Calu3 (cell line): ENCODE measurements at regions not wholly inside any gene's neighbourhood (a gene's known extent, or its start where the extent isn't known, plus 50 kb on each side); places are given as distances from the start of the nearest gene placed in this dataset.
"Not testable (repeated sequence)": the region's sequence is repeated elsewhere in the genome, so short reads cannot be mapped to it uniquely, and the experiment has no call there.

Experiments
- BruUV-seq: library from RNA; stranded (reverse); fragments of 400-500 nt; replicated peaks from 2 replicates; lab custom pipeline; 2021; lab: Mats Ljungman, UMichigan
- CTCF ChIA-PET: fragments of 300-600 bp; sonication (Branson Sonifier 250); formaldehyde crosslinking; loops from one replicate; lab custom pipeline; 2022; ENCODE audit warnings: antibody characterized with exemption; lab: Charles Lee
- DNase-seq: peaks from one replicate; pipeline ENCODE4 v3.0.0; 2022
- H3K27ac Mint-ChIP-seq: one replicate; pipeline ENCODE4 v1.8.0; 2022; ENCODE audit warnings: mixed read lengths; ENCODE audit not compliant: unreplicated experiment
- H3K27me3 Mint-ChIP-seq: one replicate; pipeline ENCODE4 v1.8.0; 2022; ENCODE audit warnings: mixed read lengths; ENCODE audit not compliant: unreplicated experiment
- H3K36me3 Mint-ChIP-seq: one replicate; pipeline ENCODE4 v1.8.0; 2022; ENCODE audit warnings: mild to moderate bottlenecking, moderate library complexity, mixed read lengths; ENCODE audit not compliant: insufficient read depth, unreplicated experiment
- H3K4me1 Mint-ChIP-seq: one replicate; pipeline ENCODE4 v1.8.0; 2022; ENCODE audit warnings: mild to moderate bottlenecking, low read depth, mixed read lengths; ENCODE audit not compliant: unreplicated experiment
- H3K4me3 Mint-ChIP-seq: one replicate; pipeline ENCODE4 v1.8.0; 2022; ENCODE audit warnings: mild to moderate bottlenecking, low read depth, moderate library complexity, mixed read lengths; ENCODE audit not compliant: unreplicated experiment
- H3K9me3 Mint-ChIP-seq: one replicate; pipeline ENCODE4 v1.8.0; 2022; ENCODE audit warnings: low read depth, mixed read lengths; ENCODE audit not compliant: unreplicated experiment
- CTCF ChIP-seq: fragments of 200-600 bp; IDR thresholded peaks from one replicate; pipeline ENCODE4 v1.8.0; 2022; ENCODE audit warnings: antibody characterized with exemption; ENCODE audit not compliant: unreplicated experiment
- intact Hi-C: fragments of 100-400 bp; cut with micrococcal nuclease; formaldehyde crosslinking; loops from one replicate; pipeline ENCODE4 v1.10.0; 2022; ENCODE audit not compliant: unreplicated experiment

DNA sequence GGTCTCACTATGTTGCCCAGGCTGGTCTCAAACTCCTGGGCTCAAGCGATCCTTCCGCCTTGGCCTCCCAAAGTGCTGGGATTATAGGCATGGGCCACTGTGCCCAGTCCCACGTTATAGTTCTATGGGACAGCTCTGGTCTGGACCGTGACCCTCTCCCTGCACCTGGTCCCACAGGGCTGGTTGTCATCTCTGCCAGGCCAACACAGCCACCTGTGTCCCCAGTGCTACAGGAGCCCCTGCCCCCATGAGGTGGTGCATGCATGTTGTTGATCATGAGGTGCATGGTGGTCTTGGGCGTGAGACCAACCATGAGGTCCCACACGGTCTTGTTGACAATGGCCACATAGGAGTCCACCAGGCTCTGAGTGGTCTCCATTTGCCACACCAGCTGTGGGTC is 51.0 kb upstream of the UBE2Q2 start:
- DNase-seq, H3K36me3 Mint-ChIP-seq, H3K4me1 Mint-ChIP-seq, H3K27ac Mint-ChIP-seq, CTCF ChIA-PET, H3K9me3 Mint-ChIP-seq, intact Hi-C loops, BruUV-seq, H3K4me3 Mint-ChIP-seq: not testable (repeated sequence)
- peaks cover 76% of the 10 kb centered on the region for H3K27me3 Mint-ChIP-seq

GRCh38 chr15:75791337-75791713 is 51.9 kb upstream of the UBE2Q2 start:
- no peak for TF ChIP-seq CTCF
- intact Hi-C loops, result no loop called here
- peaks cover 76% of the 10 kb centered on the region for H3K27me3 Mint-ChIP-seq
- H3K4me3 Mint-ChIP-seq, result no peak overlapping the region
- DNase-seq, result no peak
- H3K9me3 Mint-ChIP-seq, result no peaks in the 10 kb centered on the region
- H3K36me3 Mint-ChIP-seq, result no peaks in the 10 kb centered on the region
- H3K27ac Mint-ChIP-seq, result no peak overlapping the region
- BruUV-seq, result no TSS peak
- CTCF ChIA-PET, result no interaction called here
- no peaks in the 10 kb centered on the region for H3K4me1 Mint-ChIP-seq

DNA sequence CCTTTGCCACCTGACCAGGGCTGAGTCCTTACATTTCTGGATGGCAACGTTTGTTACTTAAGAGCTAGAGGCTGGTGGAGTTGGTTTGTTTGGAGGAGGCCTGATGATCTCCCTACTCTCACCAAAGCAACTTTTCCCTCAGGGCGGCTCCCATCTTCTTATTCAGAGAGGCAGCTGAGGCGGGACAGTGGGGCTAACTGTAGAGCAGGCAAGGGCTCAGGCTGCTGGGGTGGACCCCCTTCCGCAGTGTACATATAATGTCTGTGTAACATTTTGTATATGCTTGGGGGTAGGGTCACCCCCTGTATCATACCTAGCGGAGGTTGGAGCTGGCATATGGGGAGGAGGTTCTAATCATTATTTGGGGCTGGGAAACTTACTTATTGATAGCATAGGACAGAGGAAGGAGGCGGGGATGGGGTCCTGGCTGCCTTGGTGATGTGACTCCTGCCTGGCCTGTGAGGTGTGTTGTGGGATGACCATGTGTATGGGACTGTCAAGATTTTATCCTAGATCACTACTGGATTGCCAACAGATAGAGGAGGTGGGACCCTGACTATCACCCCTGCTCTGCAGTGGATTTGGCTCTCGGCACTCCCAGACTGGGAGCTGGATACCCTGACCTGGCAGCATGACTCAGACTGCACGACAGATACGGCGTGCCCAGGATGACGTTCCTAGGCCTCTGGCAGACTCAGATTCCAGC is 52.5 kb upstream of the UBE2Q2 start:
- Mint-ChIP-seq H3K36me3 (no peaks in the 10 kb centered on the region), H3K27ac (no peak overlapping the region), H3K27me3 (peaks cover 80% of the 10 kb centered on the region), H3K9me3 (no peaks in the 10 kb centered on the region), H3K4me3 (no peak overlapping the region), H3K4me1 (no peaks in the 10 kb centered on the region)
- no TSS peak for BruUV-seq
- CTCF ChIA-PET, result interaction anchor here (0.6 kb wide), 1 partner anchor 20 kb away, joined by 3 read pairs; no protein-coding TSS in a partner anchor
- DNase-seq, result no peak
- intact Hi-C loops, result no loop called here
- no peak for TF ChIP-seq CTCF

DNA sequence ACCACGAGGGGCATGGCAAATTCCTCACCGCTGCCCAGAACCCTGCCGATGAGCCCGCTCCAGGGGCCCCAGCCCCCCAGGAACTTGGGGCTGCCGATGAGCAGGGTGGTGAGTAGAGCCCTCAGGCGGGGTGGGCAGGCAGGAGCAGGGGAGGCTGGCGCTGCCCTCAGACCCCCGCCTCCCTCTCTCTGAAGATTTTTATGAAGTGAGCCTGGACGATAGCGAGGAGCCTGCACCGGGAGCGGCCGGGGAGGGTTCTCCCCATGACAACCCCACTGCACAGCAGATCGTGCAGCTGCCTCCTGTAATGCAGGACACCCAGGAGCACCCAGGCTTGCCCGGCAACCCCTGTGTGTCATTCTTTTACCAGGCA is 56.7 kb upstream of the UBE2Q2 start:
- no TSS peak for BruUV-seq
- Mint-ChIP-seq H3K27me3 (peaks cover 88% of the 10 kb centered on the region), H3K9me3 (no peaks in the 10 kb centered on the region), H3K4me3 (no peak overlapping the region), H3K36me3 (no peaks in the 10 kb centered on the region), H3K4me1 (no peaks in the 10 kb centered on the region), H3K27ac (no peak overlapping the region)
- intact Hi-C loops, result no loop called here
- no peak for TF ChIP-seq CTCF
- CTCF ChIA-PET, result interaction anchor here (1.0 kb wide), 1 partner anchor 142 kb away, joined by 3 read pairs; no protein-coding TSS in a partner anchor
- no peak for DNase-seq

DNA sequence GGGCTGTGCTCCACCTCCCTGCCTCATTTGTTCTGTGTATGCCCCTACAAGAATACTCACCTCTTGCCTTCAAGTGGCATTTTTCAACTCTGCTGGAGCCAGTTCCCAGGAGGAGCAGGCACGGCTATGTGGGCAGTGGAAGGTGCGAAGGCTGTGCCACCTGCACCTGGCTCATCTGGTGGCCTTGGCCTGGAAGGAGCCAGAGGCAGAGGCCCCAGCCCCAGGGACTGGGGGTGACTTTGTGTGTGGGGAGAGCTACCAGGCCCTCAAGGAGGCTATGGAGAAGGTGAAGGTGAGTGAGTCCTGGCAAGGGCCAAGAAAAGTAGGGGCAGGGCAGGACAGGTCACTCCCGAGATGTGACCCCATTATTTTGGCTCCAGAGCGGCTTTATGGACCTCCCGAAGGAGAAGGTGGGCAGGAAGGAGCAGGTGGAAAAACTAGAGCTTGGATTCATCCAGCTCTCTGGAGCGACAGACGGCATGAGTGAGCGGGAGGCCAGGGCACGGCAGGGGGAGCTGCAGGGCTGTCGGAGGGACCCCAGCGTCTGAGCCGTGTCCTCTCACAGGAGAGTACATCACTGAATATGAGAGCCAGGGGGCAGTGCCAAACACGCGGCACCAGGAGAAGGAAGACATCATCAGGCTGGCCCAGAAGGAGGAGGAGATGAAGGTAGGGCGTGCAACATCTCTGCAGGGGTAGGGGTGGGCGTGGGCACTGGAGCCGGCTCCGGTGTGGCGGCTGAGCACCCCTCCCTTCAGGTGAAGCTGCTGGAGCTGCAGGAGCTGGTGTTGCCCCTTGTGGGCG is 57.3 kb upstream of the UBE2Q2 start:
- peaks cover 88% of the 10 kb centered on the region for H3K27me3 Mint-ChIP-seq
- TF ChIP-seq CTCF, result no peak
- H3K4me1 Mint-ChIP-seq, result no peaks in the 10 kb centered on the region
- H3K9me3 Mint-ChIP-seq, result no peaks in the 10 kb centered on the region
- intact Hi-C loops, result no loop called here
- no peaks in the 10 kb centered on the region for H3K36me3 Mint-ChIP-seq
- BruUV-seq, result no TSS peak
- H3K27ac Mint-ChIP-seq, result no peak overlapping the region
- CTCF ChIA-PET, result no interaction called here
- DNase-seq, result no peak
- no peak overlapping the region for H3K4me3 Mint-ChIP-seq

DNA sequence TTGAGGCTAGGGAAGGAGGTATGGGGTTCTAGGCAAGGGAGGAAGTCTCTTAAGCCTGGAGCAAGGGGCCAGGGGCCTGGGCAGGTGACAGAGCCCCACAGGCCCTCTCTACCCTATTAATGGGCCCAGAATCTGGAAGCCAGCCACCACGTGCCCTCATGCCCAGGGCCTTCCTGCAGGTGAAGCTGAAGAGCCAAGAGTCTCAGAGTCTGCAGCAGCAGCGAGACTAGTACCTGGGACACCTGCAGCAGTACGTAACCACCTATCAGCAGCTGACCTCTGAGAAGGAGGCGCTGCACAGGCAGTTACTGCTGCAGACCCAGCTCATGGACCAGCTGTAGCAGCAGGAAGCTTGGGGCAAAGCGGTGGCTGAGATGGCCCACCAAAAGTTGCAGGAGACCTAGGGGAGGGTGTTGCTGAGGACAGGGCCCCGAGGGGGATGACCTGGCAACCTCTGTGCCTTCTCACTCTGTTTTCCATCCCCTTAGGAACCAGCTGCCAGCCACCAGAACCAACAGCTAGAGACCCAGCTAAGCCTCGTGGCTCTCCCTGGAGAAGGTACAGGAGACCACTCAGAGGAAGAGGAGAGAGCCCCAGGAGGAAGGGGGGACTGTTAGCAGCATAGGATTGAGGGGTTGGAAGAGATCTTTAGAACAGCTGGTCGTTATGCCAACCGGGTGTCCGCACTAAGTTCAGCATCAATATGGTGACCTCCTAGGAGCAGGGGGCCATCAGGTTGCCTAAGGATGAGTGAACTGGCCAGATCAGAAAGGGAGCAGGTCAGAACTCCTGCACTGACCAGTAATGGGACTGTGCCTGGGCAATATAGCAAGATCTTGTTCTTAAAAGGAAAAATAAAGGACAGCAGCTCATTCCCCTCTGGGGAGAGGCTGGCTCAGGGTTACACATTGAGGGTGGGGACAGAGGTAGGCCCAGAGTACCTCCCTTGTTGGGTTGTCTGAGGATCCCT is 58.5 kb upstream of the UBE2Q2 start:
- DNase-seq, H3K27ac Mint-ChIP-seq, intact Hi-C loops, H3K4me1 Mint-ChIP-seq, CTCF ChIA-PET, H3K36me3 Mint-ChIP-seq, H3K9me3 Mint-ChIP-seq, BruUV-seq, H3K4me3 Mint-ChIP-seq: not testable (repeated sequence)
- peaks cover 91% of the 10 kb centered on the region for H3K27me3 Mint-ChIP-seq
